GM18502 (cell line): ENCODE measurements at regions not wholly inside any gene's neighbourhood (a gene's known extent, or its start where the extent isn't known, plus 50 kb on each side); places are given as distances from the start of the nearest gene placed in this dataset.
"Not testable (repeated sequence)": the region's sequence is repeated elsewhere in the genome, so short reads cannot be mapped to it uniquely, and the experiment has no call there.

Source experiments
- ATAC-seq: cut with Tn5 transposase; IDR thresholded peaks from one replicate; pipeline ENCODE4 v1.9.1; 2021; ENCODE audit warnings: mild to moderate bottlenecking; ENCODE audit not compliant: unreplicated experiment, poor library complexity

DNA sequence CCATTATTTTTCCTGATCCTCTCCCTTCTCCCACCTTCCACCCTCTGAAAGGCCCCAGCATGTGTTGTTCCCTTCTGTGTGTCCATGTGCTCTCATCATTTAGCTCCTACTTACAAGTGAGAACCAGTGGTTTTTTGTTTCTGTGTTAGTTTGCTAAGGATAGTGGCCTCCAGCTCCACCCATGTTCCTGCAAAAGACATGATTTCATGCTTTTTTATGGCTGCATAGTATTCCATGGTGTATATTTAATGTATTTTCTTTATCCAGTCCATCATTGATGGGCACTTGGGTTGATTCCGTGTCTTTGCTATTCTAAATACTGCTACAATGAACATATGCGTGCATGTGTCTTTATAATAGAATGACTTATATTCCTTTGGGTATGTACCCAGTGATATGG is 89.4 kb upstream of the C1orf174 start:
- ATAC-seq: no peak

DNA sequence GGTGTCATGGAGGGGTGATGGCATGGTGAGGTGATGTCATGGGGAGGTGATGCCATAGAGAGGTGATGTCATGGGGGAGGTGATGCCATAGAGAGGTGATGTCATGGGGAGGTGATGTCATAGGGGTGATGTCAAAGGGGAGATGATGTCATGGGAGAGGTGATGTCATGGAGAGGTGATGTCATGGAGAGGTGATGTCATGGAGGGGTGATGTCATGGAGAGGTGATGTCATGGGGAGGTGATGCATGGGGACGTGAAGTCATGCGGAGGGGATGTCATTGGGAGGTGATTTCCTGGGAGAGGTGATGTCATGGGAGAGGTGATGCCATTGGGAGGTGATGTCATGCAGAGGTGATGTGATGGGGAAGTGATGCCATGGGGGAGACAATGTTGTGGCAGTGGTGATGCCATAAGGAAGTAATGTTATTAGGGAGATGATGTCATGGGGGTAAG is 92.1 kb upstream of the C1orf174 start:
- ATAC-seq: no peak

DNA sequence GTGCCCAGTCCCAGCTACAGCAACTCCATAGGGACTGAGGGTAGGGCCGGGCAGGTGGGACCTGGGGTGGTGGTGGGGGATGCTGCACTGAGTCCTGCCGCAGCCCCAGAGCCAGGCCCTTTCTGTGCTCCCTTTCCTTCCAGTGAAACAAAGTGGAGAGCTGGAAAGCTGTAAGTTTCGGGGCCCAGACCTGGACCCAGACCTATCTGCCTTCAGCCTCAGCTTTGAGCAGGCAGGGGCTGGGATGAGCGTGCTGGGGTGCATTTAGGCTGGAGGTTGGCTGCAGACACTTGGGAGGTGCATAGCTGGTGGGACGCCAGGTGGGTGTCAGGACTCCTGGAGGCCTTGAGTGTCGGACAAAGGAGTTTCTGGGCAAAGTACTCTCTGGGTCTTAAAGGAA is 92.7 kb upstream of the C1orf174 start:
- ATAC-seq: no peak

DNA sequence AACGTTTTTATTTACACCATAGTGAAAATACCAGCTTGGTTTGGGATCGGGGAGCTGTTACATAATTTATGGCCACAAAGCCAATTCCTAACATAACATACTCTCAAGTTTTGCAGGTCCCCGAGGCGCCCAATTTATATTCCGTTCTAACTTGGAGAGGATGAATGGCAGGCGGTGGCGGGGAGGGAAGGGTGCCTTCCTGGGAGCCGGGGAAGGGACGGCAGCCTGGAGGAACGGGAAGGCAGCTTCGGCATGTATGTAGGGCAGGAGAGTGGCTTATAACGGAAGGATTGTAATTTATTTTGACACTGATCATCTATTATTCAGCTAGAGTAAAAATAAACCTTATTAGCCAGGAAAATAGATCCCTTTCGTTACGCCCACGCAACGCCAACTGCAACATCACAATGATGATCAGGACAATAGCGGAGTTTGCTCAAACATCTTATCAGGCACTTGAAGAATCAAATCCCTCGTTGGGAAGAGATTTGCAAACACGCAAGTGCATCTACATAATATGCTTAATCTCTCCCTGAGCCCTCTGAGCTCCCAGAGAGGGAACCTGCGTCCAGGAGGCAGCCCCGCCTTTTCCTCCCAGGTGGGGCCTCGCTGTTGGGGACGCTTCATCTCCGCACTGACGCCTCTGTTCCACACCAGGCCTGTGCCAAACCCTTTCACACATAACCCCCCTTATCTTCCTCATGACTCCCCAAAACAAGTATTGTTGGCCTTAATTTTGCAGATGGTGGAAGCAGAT is 93.7 kb upstream of the C1orf174 start:
- no peak for ATAC-seq

DNA sequence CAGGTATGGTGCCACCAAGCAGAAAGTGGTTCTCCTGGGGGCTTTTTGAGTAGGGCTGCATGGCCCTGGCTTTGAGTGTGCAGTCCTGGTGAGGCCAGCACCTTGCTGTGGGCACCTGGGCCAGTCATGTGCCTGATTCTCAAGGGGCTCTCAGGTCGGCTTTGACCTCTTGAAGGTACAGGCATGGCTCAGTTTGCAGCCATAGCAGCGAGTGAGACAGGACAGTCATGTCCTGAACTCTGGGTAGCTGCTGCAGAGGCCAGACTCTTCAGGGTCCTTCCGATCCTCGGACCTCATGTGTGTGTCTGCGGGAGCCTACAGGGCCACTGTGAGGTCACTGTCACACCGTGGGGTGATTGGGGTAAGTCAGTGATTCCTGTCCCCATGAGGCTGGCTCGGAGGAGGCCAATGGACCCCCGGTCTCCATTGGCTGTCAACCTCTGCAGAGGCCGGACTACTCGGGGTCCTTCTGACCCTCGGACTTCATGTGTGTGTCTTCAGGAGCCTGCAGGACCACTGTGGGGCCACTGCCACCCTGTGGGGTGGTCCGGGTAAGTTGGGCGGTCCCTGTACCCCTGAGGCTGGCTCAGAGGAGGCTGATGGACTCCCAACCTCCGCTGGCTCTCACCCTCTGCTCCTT is 95.2 kb upstream of the C1orf174 start:
- no peak for ATAC-seq

DNA sequence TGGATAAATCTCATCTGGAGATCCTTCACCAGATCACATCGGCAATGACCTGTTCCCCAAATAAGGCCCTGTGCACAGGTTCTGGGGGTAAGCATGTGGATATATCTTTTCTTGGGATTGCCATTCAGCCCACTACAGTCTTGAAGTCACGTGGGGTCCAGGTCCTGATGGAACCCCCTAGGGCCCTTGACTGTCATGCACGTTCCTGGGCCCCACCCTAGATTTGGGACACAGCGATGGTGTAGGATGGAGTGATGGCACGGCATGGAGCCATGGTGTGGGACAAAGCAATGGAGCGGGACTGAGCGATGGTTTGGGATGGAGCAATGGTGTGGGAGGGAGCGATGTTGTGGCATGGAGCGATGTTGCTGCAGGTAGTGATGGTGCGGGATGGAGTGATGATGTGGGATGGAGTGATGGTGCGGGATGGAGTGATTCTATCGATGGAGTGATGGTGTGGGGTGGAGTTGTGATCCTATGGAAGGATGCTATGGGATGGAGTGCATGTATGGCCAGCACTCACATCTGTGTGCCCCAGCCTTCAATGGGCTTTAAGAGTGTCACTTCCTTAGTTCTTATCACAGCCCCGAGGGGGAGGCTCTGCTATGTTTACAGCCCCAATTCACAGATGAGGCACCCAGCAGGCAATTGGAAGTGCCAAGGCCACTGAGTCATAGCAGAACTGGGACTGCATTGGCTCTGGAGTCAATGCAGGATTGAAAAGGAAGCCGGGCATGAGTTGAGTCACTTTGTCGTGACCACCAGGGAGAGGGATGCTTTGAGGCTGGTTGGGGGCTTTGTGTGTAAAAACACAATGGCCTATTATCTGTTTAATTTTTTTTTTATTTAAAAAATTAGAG is 97.0 kb upstream of the C1orf174 start:
- no peak for ATAC-seq

DNA sequence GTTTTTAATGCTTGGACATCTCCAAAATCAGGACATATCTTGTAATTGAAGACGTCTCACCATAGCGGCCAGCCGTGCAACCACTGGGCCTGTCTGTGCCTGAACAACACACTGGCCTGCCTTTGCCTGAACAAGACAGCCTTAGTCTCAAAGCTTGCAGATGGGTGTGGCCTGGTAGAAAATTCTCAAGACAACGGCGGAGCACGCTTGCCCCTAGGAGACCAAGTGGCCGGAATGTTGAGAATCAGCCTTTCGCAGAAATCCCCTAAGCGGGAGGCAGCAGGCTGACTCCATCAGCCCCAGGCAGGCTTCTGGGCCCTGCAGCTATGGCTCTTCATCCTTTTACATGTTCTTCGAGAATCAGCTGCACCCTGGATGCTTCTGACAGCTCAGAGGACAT is 98.0 kb upstream of the C1orf174 start:
- no peak for ATAC-seq

DNA sequence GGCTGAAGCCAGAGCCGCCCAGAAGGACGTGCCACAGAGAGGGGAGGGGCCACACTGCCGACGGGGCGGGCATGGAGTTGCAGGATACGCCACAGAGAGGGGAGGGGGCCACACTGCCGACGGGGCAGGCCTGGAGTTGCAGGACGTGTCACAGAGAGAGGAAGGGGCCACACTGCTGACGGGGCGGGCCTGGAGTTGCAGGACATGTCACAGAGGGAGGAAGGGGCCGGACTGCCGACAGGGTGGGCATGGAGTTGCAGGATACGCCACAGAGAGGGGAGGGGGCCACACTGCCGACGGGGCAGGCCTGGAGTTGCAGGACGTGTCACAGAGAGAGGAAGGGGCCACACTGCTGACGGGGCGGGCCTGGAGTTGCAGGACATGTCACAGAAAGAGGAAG is 99.4 kb upstream of the C1orf174 start:
- not testable (repeated sequence) for ATAC-seq

DNA sequence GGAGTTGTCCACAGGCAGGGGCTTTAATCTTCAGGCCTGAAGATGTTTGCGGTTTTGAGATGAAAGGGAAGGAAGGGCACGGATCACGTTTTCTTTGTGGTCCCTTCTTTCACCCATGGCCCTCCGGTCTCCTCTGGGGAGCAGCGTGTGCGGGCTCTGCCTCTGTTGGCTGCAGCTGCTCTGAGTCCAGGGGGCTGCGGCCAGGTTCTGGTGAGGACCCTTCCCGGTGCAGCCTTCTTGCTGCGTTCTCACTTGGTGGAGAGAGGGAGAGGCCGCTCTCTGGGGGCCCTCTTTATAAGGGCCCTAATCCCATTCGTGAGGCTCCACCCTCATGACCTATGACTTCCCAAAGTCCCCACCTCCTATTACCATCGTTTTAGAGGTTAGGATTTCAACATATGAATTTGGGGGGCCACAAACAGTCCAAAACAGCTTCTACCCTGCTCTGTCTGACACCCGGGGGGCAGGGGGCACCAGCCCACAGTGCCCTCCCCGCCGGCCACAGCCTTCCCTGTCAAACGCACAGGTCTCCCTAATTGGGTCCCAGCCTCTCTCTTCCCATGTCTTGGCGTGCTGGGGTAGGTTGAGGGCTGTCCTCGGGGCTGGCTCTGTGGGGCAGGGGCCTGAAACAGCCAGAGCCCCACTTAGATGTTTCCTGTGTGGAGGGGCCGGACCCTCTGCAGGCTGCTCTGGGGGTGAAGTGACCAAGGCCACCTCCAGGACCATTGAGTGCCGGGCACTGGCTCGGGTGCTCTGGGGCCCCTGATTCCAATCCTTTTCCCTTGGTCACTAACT is 100.1 kb upstream of the C1orf174 start:
- no peak for ATAC-seq

DNA sequence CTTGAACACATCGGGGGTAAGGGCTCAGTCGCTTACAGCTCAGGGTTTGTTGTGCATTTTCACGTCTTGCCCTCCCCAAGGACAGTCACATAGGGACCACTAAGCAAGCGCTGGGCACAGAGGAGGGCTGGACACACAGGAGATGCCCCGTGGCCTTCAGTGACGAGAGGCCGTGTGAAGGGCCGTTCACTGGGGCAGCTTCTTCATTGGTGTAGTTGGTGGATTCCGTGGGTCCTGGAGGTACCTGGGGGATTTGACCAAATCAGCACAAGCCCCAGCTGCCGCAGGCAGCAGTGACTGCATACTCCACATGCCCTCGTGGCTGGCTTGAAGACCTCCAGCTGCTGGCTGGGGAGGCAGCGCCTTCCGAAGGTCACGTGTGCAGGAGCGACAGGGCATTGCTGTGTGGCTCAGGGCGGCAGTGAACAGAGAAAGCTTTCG is 100.8 kb upstream of the C1orf174 start:
- ATAC-seq: no peak

DNA sequence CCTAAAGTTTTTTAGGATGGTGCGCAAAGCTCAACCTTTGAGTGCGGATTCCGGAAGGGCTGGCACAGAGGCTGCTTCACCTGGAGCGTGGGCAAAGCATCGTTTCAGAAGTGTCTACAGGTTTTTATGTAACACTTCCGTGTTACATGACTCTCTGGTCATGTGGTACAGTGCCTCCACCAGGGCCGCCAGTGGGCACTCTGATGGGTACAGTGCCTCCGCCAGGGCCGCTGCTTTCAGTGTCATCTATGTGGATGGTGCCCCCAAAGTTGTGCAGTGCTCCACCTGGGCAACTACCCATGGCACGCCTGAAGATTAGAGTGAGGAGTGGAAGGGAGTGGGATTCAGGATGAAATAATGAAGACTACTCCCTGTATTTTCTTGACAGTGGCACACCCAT is 101.4 kb upstream of the C1orf174 start:
- no peak for ATAC-seq

DNA sequence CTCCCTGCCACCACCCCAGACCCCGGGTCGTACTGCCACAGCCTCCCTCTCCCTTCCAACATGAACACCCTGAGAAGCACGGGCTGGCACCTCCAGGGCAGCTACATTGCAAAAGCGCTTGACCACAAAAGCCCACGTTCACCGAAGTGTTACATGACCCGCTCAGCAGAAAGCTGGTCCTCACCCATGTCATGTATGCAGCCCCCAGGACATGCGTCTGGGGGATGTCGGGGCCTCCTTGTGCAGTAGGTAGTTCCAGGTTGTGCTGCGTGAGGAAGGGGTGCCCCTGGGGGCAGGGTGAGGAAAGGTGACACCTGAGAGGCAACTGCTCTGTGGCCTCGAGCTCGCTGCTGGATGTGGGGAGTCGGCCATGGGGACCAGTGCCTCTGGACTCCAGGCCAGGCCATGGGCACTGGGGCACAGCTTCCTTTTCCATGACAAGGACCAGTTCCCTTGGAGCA is 102.0 kb upstream of the C1orf174 start:
- no peak for ATAC-seq

DNA sequence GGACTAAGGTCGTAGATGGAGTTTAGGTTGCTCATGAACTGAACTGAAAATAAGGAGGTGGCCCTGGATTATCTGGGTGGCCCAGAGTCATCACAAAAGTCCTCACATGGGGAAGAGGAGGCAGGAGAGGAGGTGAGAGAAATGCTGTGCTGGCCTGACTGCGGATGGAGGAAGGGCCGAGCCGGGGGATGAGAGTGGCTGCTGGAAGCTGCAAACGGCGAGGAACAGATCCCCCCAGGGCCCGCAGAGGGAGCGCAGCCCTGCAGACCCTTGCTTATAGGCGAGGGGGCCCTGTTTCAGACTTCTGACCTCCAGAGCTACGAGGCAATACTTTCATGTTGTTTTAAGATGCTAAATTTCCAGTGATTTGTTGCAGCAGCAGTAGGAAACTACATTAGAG is 102.7 kb upstream of the C1orf174 start:
- ATAC-seq: no peak

DNA sequence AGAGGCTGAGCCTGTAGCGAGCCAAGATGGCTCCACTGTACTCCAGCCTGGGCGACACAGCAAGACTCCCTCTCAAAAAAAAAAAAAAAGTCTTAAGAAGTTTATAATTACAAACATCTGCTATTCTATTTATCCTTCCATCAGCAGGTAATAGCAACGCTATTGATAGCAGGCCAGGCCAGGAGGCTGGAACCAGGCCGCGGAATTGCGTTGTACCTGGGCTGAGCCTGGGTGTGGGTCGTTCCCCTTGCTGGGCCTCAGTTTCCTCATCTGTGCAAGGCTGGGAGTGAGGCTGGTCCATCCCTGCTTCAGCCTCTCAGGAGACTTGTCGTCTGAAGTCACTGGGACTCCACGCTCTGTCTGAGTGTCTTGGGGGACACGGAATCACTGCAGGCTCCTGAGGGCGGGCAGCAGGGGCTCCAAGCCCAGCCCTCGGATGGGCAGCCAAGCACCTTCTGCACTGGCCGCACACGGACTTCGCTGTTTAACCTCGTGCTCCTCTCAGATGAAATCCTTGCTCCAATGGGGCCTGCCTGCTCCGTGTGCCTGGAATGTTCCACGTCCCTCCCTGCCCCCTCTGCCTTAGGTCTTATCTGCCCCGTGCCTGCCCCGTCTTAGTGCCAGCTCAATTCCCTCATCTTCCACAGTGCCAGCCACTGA is 103.9 kb upstream of the C1orf174 start:
- no peak for ATAC-seq

DNA sequence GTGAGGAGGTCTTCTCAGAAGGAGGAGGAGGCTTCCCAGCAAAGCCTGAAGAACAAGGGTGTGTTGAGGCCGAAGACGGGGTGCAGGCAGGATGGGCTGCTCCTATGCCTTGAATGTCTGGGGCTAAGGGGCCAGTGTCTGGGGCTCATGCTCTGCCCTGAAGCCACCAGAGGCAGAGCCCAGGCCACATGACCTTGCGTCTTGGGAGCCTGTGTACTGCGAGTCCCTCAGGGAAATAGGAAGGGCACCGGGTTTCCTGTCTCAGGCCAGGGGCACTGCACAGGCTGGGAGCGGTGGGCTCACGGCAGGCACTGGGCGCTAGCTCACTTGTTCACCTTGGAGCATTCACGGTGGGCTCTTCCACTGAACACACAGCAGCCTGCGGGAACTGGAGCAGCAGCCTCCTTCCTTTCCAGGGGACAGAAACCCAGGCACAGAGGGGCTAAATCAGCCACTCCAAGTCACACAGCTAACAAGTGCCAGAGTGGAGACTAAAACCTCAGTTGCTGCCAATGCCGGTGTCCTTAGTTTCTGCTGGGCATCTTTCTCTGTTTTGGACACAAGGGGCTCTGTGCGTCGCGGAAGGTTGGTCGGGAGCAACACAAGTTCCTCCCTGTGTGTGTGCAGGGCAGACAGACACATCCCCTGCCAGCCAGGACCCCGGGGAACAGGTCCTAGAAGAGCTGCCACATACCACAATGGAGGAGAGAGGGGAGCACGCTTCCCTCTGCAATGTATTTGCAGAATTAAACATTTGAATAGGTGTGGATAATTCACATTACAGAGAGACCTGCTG is 104.8 kb upstream of the C1orf174 start:
- ATAC-seq: no peak

DNA sequence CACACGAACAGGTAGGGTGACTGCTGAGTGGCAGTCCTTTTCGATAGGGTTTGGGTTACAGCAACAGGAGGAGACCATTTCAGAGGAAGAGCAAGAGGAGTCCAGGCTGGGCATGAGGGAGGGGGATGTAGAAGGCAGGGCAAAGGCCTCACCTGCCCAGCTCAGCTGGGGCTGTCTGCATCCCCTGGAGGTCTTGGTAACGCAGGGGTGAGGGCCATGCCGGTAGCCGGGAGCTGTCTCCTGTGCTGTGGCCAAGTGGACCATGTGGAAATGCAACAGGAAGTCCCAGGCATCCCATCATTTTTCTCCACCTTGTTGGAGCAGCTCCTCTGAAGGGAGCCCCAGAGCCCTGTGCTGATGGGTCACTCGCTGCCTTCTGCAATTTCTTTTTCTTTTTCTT is 105.4 kb upstream of the C1orf174 start:
- no peak for ATAC-seq

DNA sequence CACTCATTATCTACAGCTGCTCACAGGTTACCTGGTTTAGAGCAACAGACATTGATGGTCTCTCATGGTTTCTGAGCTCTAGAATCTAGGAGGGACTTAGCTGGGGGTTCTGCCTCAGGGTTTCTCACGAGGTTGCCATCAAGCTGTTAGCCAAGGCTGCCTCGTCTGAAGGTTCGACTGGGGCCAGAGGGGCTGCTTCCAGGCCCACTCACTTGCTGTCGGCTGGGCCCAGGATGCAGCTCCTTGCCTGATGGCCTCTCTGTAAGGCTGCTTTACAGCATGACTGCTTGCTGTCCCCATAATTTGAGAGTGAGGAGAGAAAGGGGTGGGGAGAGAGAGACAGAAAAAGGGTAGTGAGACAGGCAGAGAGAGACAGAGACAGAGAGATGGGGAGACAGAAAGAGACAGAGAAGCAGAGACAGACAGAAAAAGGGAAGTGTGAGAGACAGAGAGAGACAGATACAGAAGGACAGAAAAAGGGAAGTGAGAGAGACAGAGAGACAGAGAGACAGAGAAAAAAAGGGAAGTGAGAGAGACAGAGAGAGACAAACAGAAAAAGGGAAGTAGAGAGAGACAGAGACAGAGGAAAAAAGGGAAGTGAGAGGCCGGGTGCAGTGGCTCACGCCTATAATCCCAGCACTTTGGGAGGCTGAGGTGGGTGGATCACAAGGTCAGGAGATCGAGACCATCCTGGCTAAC is 106.8 kb upstream of the C1orf174 start:
- ATAC-seq: no peak

DNA sequence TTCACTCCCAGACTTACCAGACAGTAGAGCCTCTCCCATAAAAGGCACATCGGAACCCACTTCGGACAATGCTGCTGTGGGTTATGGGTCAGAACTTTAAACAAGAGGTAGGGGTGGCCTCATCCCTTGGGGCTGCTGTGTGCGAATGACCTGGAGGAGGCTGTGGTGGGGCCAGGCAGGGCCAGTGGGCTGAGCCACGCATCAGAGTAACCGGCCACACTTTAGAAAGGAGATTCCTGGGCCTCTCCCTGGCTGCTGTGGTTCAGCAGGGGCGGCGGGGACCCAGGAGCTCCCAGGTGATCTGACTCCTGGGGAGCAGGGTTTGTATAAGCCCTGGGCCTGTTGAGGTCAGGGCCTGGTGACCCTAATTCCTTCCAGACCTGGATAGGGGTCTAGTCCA is 110.2 kb upstream of the C1orf174 start:
- ATAC-seq: no peak
